ENCODE measurements at regions not wholly inside any gene's neighbourhood (a gene's known extent, or its start where the extent isn't known, plus 50 kb on each side); places are given as distances from the start of the nearest gene placed in this dataset.

GRCh38 chr14:54040846-54041245, 84.2 kb upstream of the BMP4 start:
- no peak for DNase-seq (ENCODE audit: low read depth)
- TF ChIP-seq CTCF (IDR thresholded peaks at IDR 0.05; ENCODE audit: control insufficient read depth, extremely low read depth, insufficient read depth): no peak
- no peak overlapping the region for H3K4me3 ChIP-seq (ENCODE audit: low read depth, low read length)

GRCh38 chr14:54046250-54046649, 89.6 kb upstream of the BMP4 start:
- H3K4me3 ChIP-seq (ENCODE audit: low read depth, low read length): no peak overlapping the region
- TF ChIP-seq CTCF (IDR thresholded peaks at IDR 0.05; ENCODE audit: control insufficient read depth, extremely low read depth, insufficient read depth): no peak
- no peak for DNase-seq (ENCODE audit: low read depth)

GRCh38 chr14:54047645-54048308, 91.2 kb upstream of the BMP4 start:
- H3K4me3 ChIP-seq (ENCODE audit: low read depth, low read length): no peak overlapping the region
- DNase-seq (ENCODE audit: low read depth): no peak
- TF ChIP-seq CTCF (IDR thresholded peaks at IDR 0.05; ENCODE audit: control insufficient read depth, extremely low read depth, insufficient read depth): no peak

GRCh38 chr14:54048311-54048710, 91.7 kb upstream of the BMP4 start:
- no peak for DNase-seq (ENCODE audit: low read depth)
- TF ChIP-seq CTCF (IDR thresholded peaks at IDR 0.05; ENCODE audit: control insufficient read depth, extremely low read depth, insufficient read depth): no peak
- H3K4me3 ChIP-seq (ENCODE audit: low read depth, low read length): no peak overlapping the region

GRCh38 chr14:54048736-54049135, 92.1 kb upstream of the BMP4 start:
- no peak for TF ChIP-seq CTCF (IDR thresholded peaks at IDR 0.05; ENCODE audit: control insufficient read depth, extremely low read depth, insufficient read depth)
- no peak overlapping the region for H3K4me3 ChIP-seq (ENCODE audit: low read depth, low read length)
- no peak for DNase-seq (ENCODE audit: low read depth)

GRCh38 chr14:54050759-54051158, 94.1 kb upstream of the BMP4 start:
- DNase-seq (ENCODE audit: low read depth): no peak
- no peak overlapping the region for H3K4me3 ChIP-seq (ENCODE audit: low read depth, low read length)
- no peak for TF ChIP-seq CTCF (IDR thresholded peaks at IDR 0.05; ENCODE audit: control insufficient read depth, extremely low read depth, insufficient read depth)
